Naive B cell (primary cell): ENCODE measurements at regions not wholly inside any gene's neighbourhood (a gene's known extent, or its start where the extent isn't known, plus 50 kb on each side); places are given as distances from the start of the nearest gene placed in this dataset.
A peak's percentile ranks its signal among the peaks of the same experiment; 100 is the strongest.

Experiments used
- ATAC-seq, 2 donors: fragments of 150-1000 bp; cut with Tn5 transposase; 2 replicates each; pipeline ENCODE4 v1.10.0; 2021; ENCODE audit warnings: low read depth in 2 of 2, mild to moderate bottlenecking in 2 of 2, moderate library complexity in 2 of 2
- DNase-seq: peaks from one replicate; pipeline ENCODE4 v3.0.0; 2022
- H3K27ac Mint-ChIP-seq, 6 donors: one replicate each; pipeline ENCODE4 v1.8.0; 2020 to 2022; ENCODE audit warnings: mild to moderate bottlenecking in 6 of 6, mixed read lengths in 6 of 6, moderate library complexity in 5 of 6, inconsistent platforms in 2 of 6
- H3K27me3 Mint-ChIP-seq, 3 donors: one replicate each; pipeline ENCODE4 v1.8.0; 2021 to 2022; ENCODE audit warnings: mixed read lengths in 3 of 3, mild to moderate bottlenecking in 1 of 3
- H3K36me3 Mint-ChIP-seq, 2 donors: one replicate each; pipeline ENCODE4 v1.8.0; 2020 to 2022; ENCODE audit warnings: mixed read lengths in 2 of 2, inconsistent platforms in 1 of 2, mild to moderate bottlenecking in 1 of 2
- H3K4me1 Mint-ChIP-seq, 3 donors: one replicate each; pipeline ENCODE4 v1.8.0; 2020 to 2022; ENCODE audit warnings: mixed read lengths in 3 of 3, inconsistent platforms in 1 of 3, mild to moderate bottlenecking in 1 of 3, moderate library complexity in 1 of 3
- H3K4me3 Mint-ChIP-seq, 8 donors: one replicate each; pipeline ENCODE4 v1.8.0; 2020 to 2022; ENCODE audit warnings: mild to moderate bottlenecking in 8 of 8, mixed read lengths in 8 of 8, moderate library complexity in 8 of 8, inconsistent platforms in 2 of 8
- H3K9me3 Mint-ChIP-seq, 7 donors: one replicate each; pipeline ENCODE4 v1.8.0; 2020 to 2022; ENCODE audit warnings: mixed read lengths in 7 of 7, mild to moderate bottlenecking in 5 of 7, inconsistent platforms in 2 of 7, moderate library complexity in 1 of 7

DNA sequence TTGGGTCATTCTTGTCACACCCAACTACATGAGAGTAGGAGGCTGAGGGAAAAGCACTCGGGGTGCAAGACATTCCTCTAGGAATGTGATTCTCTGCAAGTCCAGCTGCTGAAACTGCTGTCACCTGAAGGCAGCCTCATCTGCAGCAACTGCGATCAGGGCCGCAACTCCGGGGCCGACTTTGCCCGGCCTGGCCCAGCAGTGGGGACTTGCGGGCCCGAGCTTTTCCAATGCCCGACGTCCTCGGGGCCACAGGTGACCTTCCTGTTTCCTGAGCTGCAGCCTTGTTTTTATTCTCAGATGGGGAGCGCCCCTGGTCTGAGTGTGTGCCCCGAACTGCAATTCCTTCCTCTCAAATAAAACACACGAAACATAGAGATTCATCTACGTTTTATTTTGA, 104.7 kb upstream of the NKX1-1 start:
- ATAC-seq (no peak), DNase-seq (no peak)
- H3K4me1 Mint-ChIP-seq = peaks cover 0 to 2% (median 0%) of the 10 kb centered on the region in 3 donors
- H3K9me3 Mint-ChIP-seq = peaks cover 0 to 3% (median 0%) of the 10 kb centered on the region in 7 donors
- no peaks in the 10 kb centered on the region for H3K36me3 Mint-ChIP-seq
- peaks cover 15 to 43% (median 24%) of the 10 kb centered on the region in 3 donors for H3K27me3 Mint-ChIP-seq
- no peak overlapping the region for H3K27ac Mint-ChIP-seq
- H3K4me3 Mint-ChIP-seq = no peak overlapping the region

DNA sequence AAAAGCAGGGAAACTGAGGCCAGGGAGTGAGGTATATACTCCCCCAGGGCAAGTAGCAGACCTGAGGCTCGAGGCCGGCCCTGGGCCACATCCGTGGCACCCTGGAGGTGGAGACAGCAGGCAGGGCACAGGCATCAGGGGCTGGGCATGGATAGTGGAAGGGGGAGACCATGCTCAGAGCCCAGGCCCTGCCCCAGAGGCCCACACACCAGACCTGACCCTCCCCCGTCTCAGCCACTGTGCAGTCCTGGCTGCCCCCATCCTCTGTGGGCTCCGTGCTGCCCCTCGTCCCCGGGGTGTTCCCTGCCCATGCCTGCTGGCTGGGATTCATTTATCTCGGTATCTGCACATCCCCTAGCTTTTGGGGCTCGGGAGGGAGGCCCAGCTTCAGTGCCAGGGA, 103.1 kb upstream of the NKX1-1 start:
- DNase-seq = no peak
- peaks cover 15 to 43% (median 30%) of the 10 kb centered on the region in 3 donors for H3K27me3 Mint-ChIP-seq
- no peak overlapping the region for H3K27ac Mint-ChIP-seq
- no peak overlapping the region for H3K4me3 Mint-ChIP-seq
- peaks cover 0 to 3% (median 0%) of the 10 kb centered on the region in 7 donors for H3K9me3 Mint-ChIP-seq
- H3K4me1 Mint-ChIP-seq = peaks cover 0 to 2% (median 0%) of the 10 kb centered on the region in 3 donors
- H3K36me3 Mint-ChIP-seq = no peaks in the 10 kb centered on the region
- ATAC-seq = no peak

DNA sequence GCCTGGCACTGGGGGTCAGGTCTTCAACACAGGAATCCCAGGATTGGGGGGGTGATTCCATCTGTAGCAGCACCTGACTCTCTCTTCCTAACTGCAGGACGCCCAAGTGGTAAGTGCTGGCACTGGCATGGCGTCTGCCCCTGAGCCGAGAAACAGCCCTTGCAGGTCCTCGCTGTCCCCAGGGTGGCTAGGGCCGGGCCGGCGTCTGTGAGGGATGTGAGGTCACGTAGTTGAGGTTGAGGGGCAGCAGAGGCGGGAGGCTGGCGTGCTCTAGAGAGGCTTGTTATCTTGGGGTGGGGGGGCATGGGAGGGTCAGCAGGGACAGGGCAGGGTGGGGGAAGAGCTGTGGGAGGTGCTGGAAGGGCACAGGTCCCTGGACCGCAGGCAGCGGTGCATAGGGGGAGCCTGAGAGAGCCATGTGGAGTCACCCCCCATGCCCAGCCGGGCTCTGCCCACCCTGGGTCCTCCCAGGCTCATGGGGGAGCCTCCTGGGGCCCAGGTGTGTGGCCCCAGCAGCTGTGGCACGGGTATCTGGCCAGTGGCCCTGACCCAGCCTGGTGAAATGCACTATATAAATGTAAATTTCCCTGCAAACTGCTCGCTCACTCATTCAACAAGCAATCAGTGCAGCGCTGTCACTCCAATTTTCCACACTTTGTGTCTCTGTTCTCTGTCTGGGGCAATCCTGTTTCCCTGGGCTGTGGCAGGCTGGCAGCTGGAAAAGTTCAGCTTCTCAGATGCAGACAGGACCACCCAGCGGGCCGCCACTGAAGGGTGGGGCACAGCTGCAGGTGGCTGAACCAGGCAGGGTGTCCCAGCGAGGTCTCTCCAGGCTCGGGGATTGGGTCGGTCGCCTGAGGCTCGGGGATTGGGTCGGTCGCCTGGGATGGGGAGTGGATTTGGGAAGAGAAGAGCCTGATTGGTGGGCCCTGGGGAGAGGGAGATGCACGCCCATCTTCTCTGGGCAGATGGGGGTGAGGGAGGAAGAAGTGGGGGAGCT, 102.2 kb upstream of the NKX1-1 start:
- DNase-seq (no peak), ATAC-seq (no peak)
- Mint-ChIP-seq H3K36me3 (no peaks in the 10 kb centered on the region), H3K27ac (no peak overlapping the region), H3K27me3 (peaks cover 15 to 43% (median 30%) of the 10 kb centered on the region in 3 donors), H3K4me3 (no peak overlapping the region), H3K9me3 (peaks cover 0 to 3% (median 0%) of the 10 kb centered on the region in 7 donors), H3K4me1 (peaks cover 0 to 2% (median 0%) of the 10 kb centered on the region in 3 donors)

DNA sequence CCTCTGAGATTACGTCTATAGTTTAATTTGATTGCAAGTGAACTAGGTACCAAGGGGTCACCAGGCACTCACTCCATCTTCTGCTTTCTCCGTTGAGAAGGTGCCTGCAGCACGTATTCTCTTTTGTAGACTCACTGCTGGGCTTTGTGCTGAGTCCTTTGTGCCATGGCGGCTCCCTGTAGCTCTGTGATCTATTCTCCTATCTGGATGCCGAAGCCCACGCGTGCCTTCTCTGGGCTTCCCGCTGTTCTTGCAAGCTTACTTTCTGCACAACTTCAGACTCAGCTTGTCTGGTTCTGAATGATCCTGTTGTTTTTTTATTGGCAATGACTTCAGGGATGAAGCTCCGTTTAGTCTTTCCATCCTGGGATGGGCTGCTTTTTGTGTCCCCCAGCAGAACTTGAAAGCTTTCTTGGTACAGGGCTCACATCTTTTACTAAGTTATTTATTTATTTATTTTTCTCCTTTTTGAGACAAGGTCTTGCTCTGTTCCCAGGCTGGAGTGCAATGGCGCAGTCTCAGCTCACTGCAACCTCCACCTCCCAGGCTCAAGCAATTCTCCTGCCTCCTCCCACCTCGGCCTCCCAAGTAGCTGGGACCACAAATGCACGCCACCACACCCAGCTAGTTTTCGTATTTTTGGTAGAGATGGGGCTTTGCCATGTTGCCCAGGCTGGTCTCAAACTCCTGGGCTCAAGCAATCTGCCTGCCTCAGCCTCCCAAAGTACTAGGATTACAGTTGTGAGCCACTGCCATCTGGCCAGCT, 100.9 kb upstream of the NKX1-1 start:
- H3K27ac Mint-ChIP-seq = no peak overlapping the region
- H3K9me3 Mint-ChIP-seq = peaks cover 0 to 3% (median 0%) of the 10 kb centered on the region in 7 donors
- H3K4me3 Mint-ChIP-seq = no peak overlapping the region
- no peaks in the 10 kb centered on the region for H3K36me3 Mint-ChIP-seq
- peaks cover 0 to 2% (median 0%) of the 10 kb centered on the region in 3 donors for H3K4me1 Mint-ChIP-seq
- no peak for ATAC-seq
- H3K27me3 Mint-ChIP-seq = peaks cover 15 to 43% (median 30%) of the 10 kb centered on the region in 3 donors
- DNase-seq = no peak

DNA sequence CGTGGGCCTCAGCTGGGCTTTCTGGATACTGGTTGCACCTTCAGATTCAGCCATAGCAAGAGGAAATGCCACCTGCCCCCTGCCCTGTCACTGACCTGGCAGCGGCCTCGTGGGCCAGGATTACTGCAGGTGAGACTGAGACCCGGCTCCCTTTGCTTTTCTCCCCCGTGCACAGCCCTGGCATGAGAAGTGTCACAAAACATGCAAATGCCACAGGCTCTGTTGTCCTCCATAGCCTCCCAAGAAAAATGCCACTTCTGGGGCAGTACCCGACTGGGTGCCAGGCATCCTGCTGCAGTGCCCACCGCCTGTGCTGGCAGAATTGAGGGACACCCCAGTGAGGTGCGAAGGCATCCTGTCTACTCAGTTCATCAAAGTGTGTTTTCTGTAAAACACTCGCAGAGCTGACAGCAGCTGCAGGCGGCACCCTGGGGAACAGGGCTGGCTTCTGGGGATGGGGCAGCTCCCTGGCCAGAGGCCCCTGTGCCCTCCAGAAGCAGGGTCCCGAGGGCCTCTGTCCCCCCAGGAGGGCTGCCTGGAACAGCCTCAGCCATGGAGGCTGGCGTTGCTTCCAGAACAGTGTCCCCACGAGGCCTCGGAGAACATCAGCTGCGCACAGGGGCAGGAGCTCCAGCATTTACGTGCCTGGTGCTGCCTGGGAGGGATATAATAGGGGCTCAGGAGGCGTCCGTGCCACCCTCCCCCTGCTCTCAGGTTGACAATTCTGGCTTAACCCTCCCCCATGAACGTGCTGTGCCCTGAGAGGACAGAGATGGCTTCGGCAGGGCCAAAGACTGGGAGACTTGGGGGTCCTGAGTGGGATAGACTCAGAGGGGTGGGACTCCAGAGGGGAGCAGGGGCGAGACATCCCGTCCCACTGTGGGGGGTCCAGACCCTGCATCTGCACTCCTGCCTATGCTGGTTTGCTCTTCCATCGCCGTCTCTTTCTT, 99.5 kb upstream of the NKX1-1 start:
- Mint-ChIP-seq H3K27ac (peak overlapping the region in 1 of 6 donors; percentile 63), H3K4me1 (no peaks in the 10 kb centered on the region)

DNA sequence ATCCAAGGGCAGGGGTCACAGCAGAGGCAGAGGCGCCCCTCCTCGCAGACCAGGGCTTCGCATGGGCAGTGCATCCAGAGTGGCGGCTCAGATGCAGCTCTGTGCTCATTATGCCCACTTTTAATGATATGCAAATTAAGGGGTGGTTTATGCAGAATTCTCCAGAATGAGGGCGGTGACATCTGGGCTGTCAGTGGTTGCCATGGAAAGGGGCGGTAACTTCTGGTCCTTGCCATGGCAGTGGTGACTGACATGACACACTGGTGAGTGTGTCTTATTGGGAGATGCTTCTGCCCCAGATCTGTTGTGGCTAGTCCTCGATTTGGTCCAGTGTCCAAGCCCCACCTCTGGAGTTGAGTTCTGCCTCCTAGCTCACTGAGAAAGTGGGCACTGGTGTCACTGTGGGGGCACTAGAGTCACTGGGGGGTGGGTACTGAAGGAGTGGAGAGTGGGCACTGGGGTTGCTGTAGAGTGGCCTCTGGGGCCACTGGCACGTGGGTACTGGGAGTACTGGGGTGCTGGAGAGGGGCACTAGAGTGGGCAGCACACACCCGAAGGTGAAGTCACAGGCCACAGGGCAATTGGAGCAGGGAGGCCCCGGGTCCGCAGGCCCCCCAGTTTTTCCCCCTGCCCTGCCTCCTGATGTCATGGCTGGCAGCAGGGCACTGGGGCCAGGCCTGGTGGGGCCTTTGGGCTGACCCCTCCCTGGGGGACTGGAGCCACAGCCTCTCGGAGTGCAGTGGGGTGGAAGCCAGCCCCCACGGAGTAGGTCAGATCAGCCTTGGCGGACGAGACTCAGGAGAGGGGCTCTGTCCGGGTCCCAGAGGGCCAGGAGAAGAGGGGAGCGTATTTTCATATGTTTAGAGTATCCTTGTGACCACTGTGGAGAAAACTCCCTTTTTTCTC, 98.6 kb upstream of the NKX1-1 start:
- no peaks in the 10 kb centered on the region for H3K4me1 Mint-ChIP-seq
- no peak overlapping the region for H3K27ac Mint-ChIP-seq
- DNase-seq (no peak), ATAC-seq (no peak)
- peaks cover 2 to 32% (median 26%) of the 10 kb centered on the region in 3 donors for H3K27me3 Mint-ChIP-seq
- H3K9me3 Mint-ChIP-seq = no peaks in the 10 kb centered on the region
- H3K36me3 Mint-ChIP-seq = no peaks in the 10 kb centered on the region
- no peak overlapping the region for H3K4me3 Mint-ChIP-seq

More for the DNA sequence above, 99.5 kb upstream of the NKX1-1 start:
- Mint-ChIP-seq H3K36me3 (no peaks in the 10 kb centered on the region), H3K9me3 (no peaks in the 10 kb centered on the region), H3K27me3 (peaks cover 12 to 38% (median 30%) of the 10 kb centered on the region in 3 donors), H3K4me3 (no peak overlapping the region)
- no peak for DNase-seq
- ATAC-seq = no peak

DNA sequence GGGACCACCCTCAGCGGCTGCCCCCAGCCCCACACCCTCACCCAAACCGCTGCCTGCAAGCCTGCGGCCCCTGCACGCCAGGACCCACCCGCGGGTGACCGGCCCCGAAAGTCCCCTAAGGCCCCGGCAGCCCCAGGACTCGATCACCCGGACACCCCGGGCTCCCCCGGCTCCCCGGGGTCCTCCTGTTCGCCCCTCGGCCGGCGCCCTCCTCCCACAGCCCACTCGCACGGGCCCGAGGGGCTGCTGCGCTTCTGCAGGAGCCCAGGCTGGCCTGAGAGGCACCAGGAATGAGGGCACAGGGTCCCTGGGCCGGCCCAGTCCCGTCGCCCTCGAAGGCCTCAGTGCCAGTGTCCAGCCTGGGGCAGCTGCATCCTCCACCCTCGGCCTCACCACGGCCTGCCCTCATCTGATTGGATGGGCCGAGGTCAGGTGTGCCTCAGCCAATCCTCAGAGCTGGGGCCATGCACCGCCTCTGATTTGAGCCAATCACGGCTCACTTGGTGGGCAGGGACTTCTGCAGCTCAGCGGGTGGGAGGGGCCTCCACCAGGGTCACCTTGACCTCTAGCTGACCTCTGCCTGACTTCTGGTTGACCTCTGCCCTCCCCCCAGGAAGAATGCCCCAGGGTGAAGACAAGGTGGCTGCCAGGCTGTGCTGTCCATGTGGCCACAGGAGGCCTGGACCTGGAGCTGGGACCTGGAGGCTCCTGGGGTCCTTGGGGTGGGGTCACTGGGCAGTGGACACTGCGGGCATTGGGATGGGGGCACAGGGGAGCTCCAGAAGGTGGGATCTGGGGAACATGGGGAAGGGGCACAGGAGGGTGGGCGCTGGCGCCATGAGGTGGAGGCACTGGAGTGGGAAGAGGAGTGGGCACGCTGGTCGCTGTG, 97.6 kb upstream of the NKX1-1 start:
- Mint-ChIP-seq H3K27me3 (peaks cover 0 to 28% (median 21%) of the 10 kb centered on the region in 3 donors), H3K27ac (no peak overlapping the region), H3K36me3 (no peaks in the 10 kb centered on the region), H3K4me1 (no peaks in the 10 kb centered on the region), H3K9me3 (no peaks in the 10 kb centered on the region), H3K4me3 (no peak overlapping the region)
- DNase-seq = no peak
- ATAC-seq = no peak

DNA sequence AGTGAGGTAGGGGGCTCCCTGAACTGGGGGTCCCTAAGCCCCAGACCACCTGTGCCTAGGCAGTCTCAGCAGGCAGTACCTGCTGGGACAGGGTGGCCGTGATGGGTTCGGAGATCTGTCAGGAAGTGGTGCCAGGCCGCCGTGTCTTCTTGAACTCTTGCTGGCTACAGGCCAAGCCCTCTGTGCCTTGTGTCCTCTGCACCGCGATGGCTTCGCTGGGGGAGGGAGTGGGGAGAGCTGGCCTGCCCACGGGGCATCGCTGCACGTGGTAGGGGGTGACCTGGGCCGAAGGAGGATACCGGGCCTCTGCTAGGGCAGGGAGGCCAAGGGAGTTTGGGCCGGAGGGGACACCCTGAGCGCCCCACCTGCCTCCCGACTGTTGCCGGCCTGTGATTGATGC, 96.7 kb upstream of the NKX1-1 start:
- H3K9me3 Mint-ChIP-seq = no peaks in the 10 kb centered on the region
- no peaks in the 10 kb centered on the region for H3K4me1 Mint-ChIP-seq
- no peak for ATAC-seq
- peaks cover 0 to 19% (median 17%) of the 10 kb centered on the region in 3 donors for H3K27me3 Mint-ChIP-seq
- no peak overlapping the region for H3K27ac Mint-ChIP-seq
- H3K4me3 Mint-ChIP-seq = no peak overlapping the region
- no peaks in the 10 kb centered on the region for H3K36me3 Mint-ChIP-seq
- no peak for DNase-seq

DNA sequence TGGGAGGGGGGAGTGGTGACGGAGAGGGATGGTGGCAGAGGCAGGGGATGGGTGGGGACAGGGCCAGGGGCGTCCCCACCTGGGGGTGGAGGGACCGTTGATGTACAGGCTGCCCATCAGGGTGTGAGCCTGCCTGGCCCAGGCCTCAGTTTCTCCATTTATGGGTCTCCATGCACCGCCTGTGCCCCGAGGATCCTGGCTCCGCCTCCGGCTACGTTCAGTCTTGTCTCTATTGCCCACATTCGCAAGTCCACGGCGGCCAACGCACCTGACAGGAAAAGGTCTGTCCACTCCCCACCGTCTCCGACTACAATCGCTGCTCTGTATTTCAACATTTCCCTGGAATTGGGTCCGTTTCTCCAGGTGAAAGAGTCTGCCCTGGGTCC, 96.3 kb upstream of the NKX1-1 start:
- Mint-ChIP-seq H3K4me1 (no peaks in the 10 kb centered on the region), H3K36me3 (no peaks in the 10 kb centered on the region), H3K27me3 (peaks cover 0 to 17% (median 15%) of the 10 kb centered on the region in 3 donors), H3K27ac (no peak overlapping the region), H3K4me3 (no peak overlapping the region), H3K9me3 (no peaks in the 10 kb centered on the region)
- no peak for ATAC-seq
- DNase-seq = no peak

DNA sequence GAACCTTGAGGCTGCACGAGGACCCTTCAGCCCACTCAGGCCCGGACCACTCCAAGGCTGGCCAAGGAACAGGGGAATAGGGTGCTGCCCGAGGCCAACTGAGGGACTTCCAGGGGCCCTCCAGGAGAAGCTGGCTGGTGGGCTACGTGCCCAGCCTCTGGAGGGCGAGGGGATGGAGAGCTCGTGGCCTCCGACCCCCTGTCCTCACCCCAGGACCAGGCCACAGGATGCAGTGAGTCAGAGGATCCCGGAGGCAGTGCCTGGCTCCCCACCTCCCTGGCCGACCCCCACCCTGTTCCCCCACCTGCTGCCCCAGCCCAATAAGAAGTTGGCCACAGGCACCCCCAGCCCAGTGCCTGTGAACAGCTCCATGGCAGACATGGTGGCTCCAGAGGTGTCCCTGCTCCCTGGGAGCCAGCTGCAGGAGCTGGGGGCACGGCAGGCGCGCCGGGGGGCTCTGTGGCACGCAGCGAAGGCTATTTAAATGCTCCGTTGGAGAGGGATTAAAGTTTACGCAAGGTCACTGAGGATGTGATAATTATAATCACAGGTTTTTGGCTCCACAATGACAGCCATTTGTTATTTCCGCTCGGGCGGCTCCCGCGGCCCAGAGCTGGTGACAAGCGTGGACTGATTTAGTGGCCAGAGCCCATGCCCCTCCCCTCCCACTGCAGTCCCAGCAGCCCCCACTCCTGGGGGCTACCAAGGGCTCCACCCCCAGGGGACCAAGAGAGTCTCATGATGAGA, 95.7 kb upstream of the NKX1-1 start:
- Mint-ChIP-seq H3K27ac (no peak overlapping the region), H3K4me3 (no peak overlapping the region), H3K4me1 (no peaks in the 10 kb centered on the region), H3K27me3 (peaks cover 0 to 13% (median 10%) of the 10 kb centered on the region in 3 donors), H3K9me3 (no peaks in the 10 kb centered on the region), H3K36me3 (no peaks in the 10 kb centered on the region)
- DNase-seq (no peak), ATAC-seq (no peak)
